ENCODE measurements at regions not wholly inside any gene's neighbourhood (a gene's known extent, or its start where the extent isn't known, plus 50 kb on each side); places are given as distances from the start of the nearest gene placed in this dataset.
"Not testable (repeated sequence)": the region's sequence is repeated elsewhere in the genome, so short reads cannot be mapped to it uniquely, and the experiment has no call there.

DNA sequence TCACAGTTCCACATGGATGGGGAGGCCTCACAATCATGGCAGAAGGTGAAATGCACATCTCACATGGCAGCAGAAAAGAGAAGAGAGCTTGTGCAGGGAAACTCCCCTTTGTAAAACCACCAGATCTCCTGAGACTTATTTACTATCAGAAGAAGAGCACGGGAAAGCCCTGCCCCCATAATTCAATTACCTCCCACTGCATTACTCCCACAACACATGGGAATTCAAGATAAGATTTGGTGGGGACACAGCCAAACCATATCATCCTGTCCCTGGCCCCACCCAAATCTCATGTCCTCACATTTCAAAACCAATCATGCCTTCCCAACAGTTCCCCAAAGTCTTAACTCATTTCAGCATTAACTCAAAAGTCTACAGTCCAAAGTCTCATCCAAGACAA lies 90.3 kb upstream of the SLC7A11 start:
- not testable (repeated sequence) for TF ChIP-seq POLR2A (IDR thresholded peaks at IDR 0.05)
- TF ChIP-seq, protein P1, sequence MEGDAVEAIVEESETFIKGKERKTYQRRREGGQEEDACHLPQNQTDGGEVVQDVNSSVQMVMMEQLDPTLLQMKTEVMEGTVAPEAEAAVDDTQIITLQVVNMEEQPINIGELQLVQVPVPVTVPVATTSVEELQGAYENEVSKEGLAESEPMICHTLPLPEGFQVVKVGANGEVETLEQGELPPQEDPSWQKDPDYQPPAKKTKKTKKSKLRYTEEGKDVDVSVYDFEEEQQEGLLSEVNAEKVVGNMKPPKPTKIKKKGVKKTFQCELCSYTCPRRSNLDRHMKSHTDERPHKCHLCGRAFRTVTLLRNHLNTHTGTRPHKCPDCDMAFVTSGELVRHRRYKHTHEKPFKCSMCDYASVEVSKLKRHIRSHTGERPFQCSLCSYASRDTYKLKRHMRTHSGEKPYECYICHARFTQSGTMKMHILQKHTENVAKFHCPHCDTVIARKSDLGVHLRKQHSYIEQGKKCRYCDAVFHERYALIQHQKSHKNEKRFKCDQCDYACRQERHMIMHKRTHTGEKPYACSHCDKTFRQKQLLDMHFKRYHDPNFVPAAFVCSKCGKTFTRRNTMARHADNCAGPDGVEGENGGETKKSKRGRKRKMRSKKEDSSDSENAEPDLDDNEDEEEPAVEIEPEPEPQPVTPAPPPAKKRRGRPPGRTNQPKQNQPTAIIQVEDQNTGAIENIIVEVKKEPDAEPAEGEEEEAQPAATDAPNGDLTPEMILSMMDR (IDR thresholded peaks at IDR 0.05), result not testable (repeated sequence)

Measured in esophagus squamous epithelium (tissue), 4 donors.